OCI-LY7 (cell line): ENCODE measurements at regions not wholly inside any gene's neighbourhood (a gene's known extent, or its start where the extent isn't known, plus 50 kb on each side); places are given as distances from the start of the nearest gene placed in this dataset.

Experiments used
- BruUV-seq: library from RNA; stranded (reverse); fragments of 400-500 nt; replicated peaks from 2 replicates; lab custom pipeline; 2021; lab: Mats Ljungman, UMichigan
- CTCF ChIA-PET: fragments of 300-600 bp; sonication (Branson Sonifier 250); formaldehyde crosslinking; loops from one replicate; lab custom pipeline; 2022; ENCODE audit warnings: antibody characterized with exemption; ENCODE audit not compliant: unreplicated experiment; lab: Charles Lee
- POLR2A ChIA-PET: fragments of 300-600 bp; sonication (Branson Sonifier 250); formaldehyde crosslinking; loops from one replicate; lab custom pipeline; 2022; ENCODE audit warnings: antibody characterized with exemption; lab: Charles Lee
- DNase-seq: peaks from one replicate; pipeline ENCODE4 v3.0.0-alpha.2; 2015; ENCODE audit warnings: low spot score
- H2AFZ ChIP-seq: fragments of 200-600 bp; sonication (generic), shearing (Covaris generic); 2 replicates; pipeline ENCODE4 v1.6.1; 2014; ENCODE audit warnings: mild to moderate bottlenecking, antibody characterized with exemption, low read length, moderate library complexity
- H3K27ac ChIP-seq: fragments of 200-600 bp; sonication (generic); 2 replicates; pipeline ENCODE4 v1.5.1; 2014; ENCODE audit warnings: mixed run types, low read depth, mild to moderate bottlenecking, moderate library complexity, low read length, inconsistent platforms; ENCODE audit not compliant: poor library complexity, severe bottlenecking
- H3K36me3 ChIP-seq: fragments of 200-600 bp; sonication (generic); 2 replicates; pipeline ENCODE4 v1.6.1; 2014; ENCODE audit warnings: mild to moderate bottlenecking, antibody characterized with exemption, low read length, moderate library complexity, mixed read lengths; ENCODE audit not compliant: insufficient read depth
- H3K4me1 ChIP-seq: fragments of 200-600 bp; sonication (generic); 2 replicates; pipeline ENCODE4 v1.5.1; 2014; ENCODE audit warnings: mild to moderate bottlenecking, low read length; ENCODE audit not compliant: insufficient read depth, poor library complexity, severe bottlenecking
- H3K4me2 ChIP-seq: fragments of 200-600 bp; sonication (generic); 2 replicates; pipeline ENCODE4 v1.6.1; 2014; ENCODE audit warnings: mild to moderate bottlenecking, low read length
- H3K4me3 ChIP-seq: fragments of 200-600 bp; sonication (generic); 2 replicates; pipeline ENCODE4 v1.5.1; 2014; ENCODE audit warnings: mild to moderate bottlenecking, low read depth, low read length; ENCODE audit not compliant: poor library complexity, severe bottlenecking
- H3K79me2 ChIP-seq: fragments of 200-600 bp; sonication (generic); 2 replicates; pipeline ENCODE4 v1.6.1; 2016; ENCODE audit warnings: low read depth, mild to moderate bottlenecking, low read length, moderate library complexity, mixed read lengths; ENCODE audit not compliant: insufficient read depth
- H3K9me2 ChIP-seq: fragments of 200-600 bp; sonication (generic); 2 replicates; pipeline ENCODE4 v1.6.1; 2016; ENCODE audit warnings: mild to moderate bottlenecking, low read length, mixed read lengths; ENCODE audit not compliant: insufficient read depth
- H3K9me3 ChIP-seq: fragments of 200-600 bp; sonication (generic); 2 replicates; pipeline ENCODE4 v1.6.1; 2014; ENCODE audit warnings: mild to moderate bottlenecking, mixed run types, low read length, mixed read lengths
- H4K20me1 ChIP-seq: fragments of 200-600 bp; sonication (generic); 2 replicates; pipeline ENCODE4 v1.6.1; 2014; ENCODE audit warnings: mild to moderate bottlenecking, antibody characterized with exemption, low read length, moderate library complexity, mixed read lengths; ENCODE audit not compliant: insufficient read depth
- EZH2phosphoT487 ChIP-seq: fragments of 200-600 bp; sonication (generic); IDR thresholded peaks from 2 replicates; pipeline ENCODE4 v1.6.1; 2018; ENCODE audit warnings: low read depth, borderline replicate concordance, mild to moderate bottlenecking, mixed run types, antibody characterized with exemption, low read length, moderate library complexity, mixed read lengths
- intact Hi-C: fragments of 100-400 bp; cut with micrococcal nuclease; formaldehyde crosslinking; loops from one replicate; pipeline ENCODE4 v1.10.0; 2022; ENCODE audit not compliant: unreplicated experiment
- TF ChIP-seq, protein P1 (sequence below): fragments of 200-600 bp; sonication (generic); conservative IDR thresholded peaks from 2 replicates; pipeline ENCODE4 v1.5.1; 2014; ENCODE audit warnings: mild to moderate bottlenecking, antibody characterized with exemption, low read length, moderate library complexity, mixed read lengths

GRCh38 chr12:123061441-123062205, 81.1 kb downstream of the ARL6IP4 start:
- Histone ChIP-seq H3K27ac (peak overlapping the region; percentile 67), H3K36me3 (no peaks in the 10 kb centered on the region), H2AFZ (peak overlapping the region; percentile 75; the same call in 1 of the 2 replicates), H3K9me3 (no peaks in the 10 kb centered on the region), H3K79me2 (no peaks in the 10 kb centered on the region), H3K4me3 (peak overlapping the region; percentile 13), H3K4me2 (peak overlapping the region; percentile 65), H4K20me1 (no peaks in the 10 kb centered on the region), H3K4me1 (peaks cover 84% of the 10 kb centered on the region), H3K9me2 (no peaks in the 10 kb centered on the region)
- no TSS peak for BruUV-seq
- intact Hi-C loops: no loop called here
- DNase-seq: peak; percentile 77
- POLR2A ChIA-PET: interaction anchor here (0.6 to 0.9 kb wide), 2 partner anchors 22 to 95 kb away, joined by 3 read pairs; no protein-coding TSS in a partner anchor
- CTCF ChIA-PET: interaction anchor here (0.5 kb wide), 1 partner anchor 14 kb away, joined by 5 read pairs; no protein-coding TSS in a partner anchor
- TF ChIP-seq, protein P1, sequence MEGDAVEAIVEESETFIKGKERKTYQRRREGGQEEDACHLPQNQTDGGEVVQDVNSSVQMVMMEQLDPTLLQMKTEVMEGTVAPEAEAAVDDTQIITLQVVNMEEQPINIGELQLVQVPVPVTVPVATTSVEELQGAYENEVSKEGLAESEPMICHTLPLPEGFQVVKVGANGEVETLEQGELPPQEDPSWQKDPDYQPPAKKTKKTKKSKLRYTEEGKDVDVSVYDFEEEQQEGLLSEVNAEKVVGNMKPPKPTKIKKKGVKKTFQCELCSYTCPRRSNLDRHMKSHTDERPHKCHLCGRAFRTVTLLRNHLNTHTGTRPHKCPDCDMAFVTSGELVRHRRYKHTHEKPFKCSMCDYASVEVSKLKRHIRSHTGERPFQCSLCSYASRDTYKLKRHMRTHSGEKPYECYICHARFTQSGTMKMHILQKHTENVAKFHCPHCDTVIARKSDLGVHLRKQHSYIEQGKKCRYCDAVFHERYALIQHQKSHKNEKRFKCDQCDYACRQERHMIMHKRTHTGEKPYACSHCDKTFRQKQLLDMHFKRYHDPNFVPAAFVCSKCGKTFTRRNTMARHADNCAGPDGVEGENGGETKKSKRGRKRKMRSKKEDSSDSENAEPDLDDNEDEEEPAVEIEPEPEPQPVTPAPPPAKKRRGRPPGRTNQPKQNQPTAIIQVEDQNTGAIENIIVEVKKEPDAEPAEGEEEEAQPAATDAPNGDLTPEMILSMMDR: no peak
- no peak for TF ChIP-seq EZH2phosphoT487

DNA sequence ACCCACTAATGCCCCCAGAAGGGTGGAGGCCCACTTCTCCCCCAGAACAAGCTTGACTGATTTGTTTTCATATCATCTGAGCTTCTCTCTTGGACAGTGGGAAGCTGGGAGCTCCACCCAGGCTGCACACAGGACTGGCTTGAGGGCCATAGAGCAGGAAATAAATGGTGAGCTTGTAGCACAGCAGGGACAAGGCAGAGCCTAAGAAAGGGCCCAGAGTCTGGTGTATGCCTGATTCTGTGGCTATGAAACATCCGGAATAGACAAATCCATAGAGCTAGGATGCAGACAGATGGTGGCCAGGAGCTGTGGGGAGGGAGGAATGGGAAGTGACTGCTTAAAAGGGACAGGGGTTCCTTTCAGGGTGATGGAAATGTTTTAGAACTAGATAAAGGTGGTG, 79.0 kb downstream of the ARL6IP4 start:
- CTCF ChIA-PET: interaction anchor here (1.4 kb wide), 1 partner anchor 11 kb away, joined by 4 read pairs; no protein-coding TSS in a partner anchor
- H3K4me3 ChIP-seq: no peak overlapping the region
- intact Hi-C loops: loop anchor here (5.0 kb wide), 1 partner anchor 77 kb away; the partner anchor contains the start of gene ARL6IP4
- BruUV-seq: no TSS peak
- H3K9me3 ChIP-seq: no peaks in the 10 kb centered on the region
- H3K79me2 ChIP-seq: no peaks in the 10 kb centered on the region
- H3K27ac ChIP-seq: no peak overlapping the region
- H3K9me2 ChIP-seq: no peaks in the 10 kb centered on the region
- peaks cover 73% of the 10 kb centered on the region for H3K4me1 ChIP-seq
- POLR2A ChIA-PET: interaction anchor here (1.8 to 2.8 kb wide), 2 partner anchors 25 to 173 kb away, joined by 6 to 11 read pairs; partner anchors contain the start of genes MPHOSPH9 and MTRFR
- no peak for TF ChIP-seq EZH2phosphoT487
- TF ChIP-seq, protein P1: no peak
- DNase-seq: no peak
- no peak overlapping the region for H2AFZ ChIP-seq
- no peaks in the 10 kb centered on the region for H4K20me1 ChIP-seq
- 0 out of 2 replicates have a peak overlapping the region, but pooled peaks have one; percentile 30 for H3K4me2 ChIP-seq
- no peaks in the 10 kb centered on the region for H3K36me3 ChIP-seq
